GM21786 (cell line): ENCODE measurements at regions not wholly inside any gene's neighbourhood (a gene's known extent, or its start where the extent isn't known, plus 50 kb on each side); places are given as distances from the start of the nearest gene placed in this dataset.
"Not testable (repeated sequence)": the region's sequence is repeated elsewhere in the genome, so short reads cannot be mapped to it uniquely, and the experiment has no call there.

Experiments used
- ATAC-seq: cut with Tn5 transposase; IDR thresholded peaks from one replicate; pipeline ENCODE4 v1.9.1; 2021; ENCODE audit not compliant: unreplicated experiment

- no peak for ATAC-seq
Observed at GRCh38 chr17:63247706-63248105, 198.4 kb downstream of the CYB561 start.

- ATAC-seq: no peak
Observed at GRCh38 chr17:63249256-63250004, 196.7 kb downstream of the CYB561 start.

- no peak for ATAC-seq
Observed at GRCh38 chr17:63250830-63251229, 195.3 kb downstream of the CYB561 start.

- no peak for ATAC-seq
Observed at GRCh38 chr17:63258785-63259184, 187.3 kb downstream of the CYB561 start.

- ATAC-seq: no peak
Observed at GRCh38 chr17:63262751-63263476, 183.2 kb downstream of the CYB561 start.

- no peak for ATAC-seq
Observed at GRCh38 chr17:63265526-63265925, 180.6 kb downstream of the CYB561 start.

- ATAC-seq: no peak
Observed at GRCh38 chr17:63267846-63268245, 178.3 kb downstream of the CYB561 start.

GRCh38 chr17:63268827-63269226 is 177.3 kb downstream of the CYB561 start:
- no peak for ATAC-seq

- no peak for ATAC-seq
Observed at GRCh38 chr17:63270610-63271009, 175.5 kb downstream of the CYB561 start.

GRCh38 chr17:63274146-63274545 is 172.0 kb downstream of the CYB561 start:
- no peak for ATAC-seq

GRCh38 chr17:63275318-63275970 is 170.7 kb downstream of the CYB561 start:
- no peak for ATAC-seq

GRCh38 chr17:63275971-63276745 is 169.9 kb downstream of the CYB561 start:
- ATAC-seq: no peak

GRCh38 chr17:63276821-63277220 is 169.3 kb downstream of the CYB561 start:
- no peak for ATAC-seq

- ATAC-seq: no peak
Observed at GRCh38 chr17:63277629-63278028, 168.5 kb downstream of the CYB561 start.

GRCh38 chr17:63278728-63279442 is 167.2 kb downstream of the CYB561 start:
- ATAC-seq: no peak

GRCh38 chr17:63279498-63280230 is 166.4 kb downstream of the CYB561 start:
- ATAC-seq: no peak

- no peak for ATAC-seq
Observed at GRCh38 chr17:63282455-63282854, 163.7 kb downstream of the CYB561 start.

- no peak for ATAC-seq
Observed at GRCh38 chr17:63285551-63285950, 160.6 kb downstream of the CYB561 start.

GRCh38 chr17:63286254-63286653 is 159.9 kb downstream of the CYB561 start:
- ATAC-seq: no peak

GRCh38 chr17:63287006-63287405 is 159.1 kb downstream of the CYB561 start:
- not testable (repeated sequence) for ATAC-seq
